Endothelial cell of umbilical vein (primary cell): ENCODE measurements at regions not wholly inside any gene's neighbourhood (a gene's known extent, or its start where the extent isn't known, plus 50 kb on each side); places are given as distances from the start of the nearest gene placed in this dataset.

Experiments used
- CTCF ChIP-seq, 2 donors: IDR thresholded peaks; 1 replicate in 1 of 2; 2 replicates in 1 of 2; pipeline ENCODE4 v1.5.1; 2011; ENCODE audit warnings: low read length in 2 of 2, mild to moderate bottlenecking in 2 of 2, moderate library complexity in 2 of 2, control low read depth in 1 of 2, inconsistent platforms in 1 of 2, low read depth in 1 of 2; ENCODE audit not compliant: insufficient read depth in 1 of 2; ENCODE audit errors: extremely low read depth in 1 of 2
- EZH2 ChIP-seq: IDR thresholded peaks from 2 replicates; pipeline ENCODE4 v1.6.1; 2012; ENCODE audit warnings: borderline replicate concordance, low read depth, mild to moderate bottlenecking, moderate library complexity, low read length, inconsistent platforms; ENCODE audit not compliant: severe bottlenecking
- JUN ChIP-seq: IDR thresholded peaks from 2 replicates; pipeline ENCODE4 v1.6.1; 2011; ENCODE audit warnings: borderline replicate concordance, low read depth; ENCODE audit not compliant: insufficient read length, insufficient read depth
- POLR2AphosphoS5 ChIP-seq: IDR thresholded peaks from 2 replicates; pipeline ENCODE4 v1.6.1; 2012; ENCODE audit warnings: low read depth, mild to moderate bottlenecking, control low read depth, low read length, moderate library complexity; ENCODE audit not compliant: insufficient read depth

- TF ChIP-seq EZH2 (no peak), CTCF (IDR thresholded peaks at IDR 0.05; ENCODE audit: extremely low read depth in 1 of 2, insufficient read depth in 1 of 2, low read depth in 1 of 2, low read length in 2 of 2) (no peak), JUN (no peak), POLR2AphosphoS5 (no peak)
Observed at GRCh38 chr1:102098081-102098480, 101.4 kb upstream of the OLFM3 start.
